H9 (cell line): ENCODE measurements at regions not wholly inside any gene's neighbourhood (a gene's known extent, or its start where the extent isn't known, plus 50 kb on each side); places are given as distances from the start of the nearest gene placed in this dataset.

ENCODE experiments used
- DNase-seq: peaks from one replicate; pipeline ENCODE4 v3.0.0-alpha.2; 2017
- H2AFZ ChIP-seq: one replicate; pipeline ENCODE4 v1.6.1; 2013; ENCODE audit warnings: mild to moderate bottlenecking, low read length, control low read depth, moderate library complexity
- H2AK5ac ChIP-seq: 2 replicates; pipeline ENCODE4 v1.6.1; 2013; ENCODE audit warnings: low read length, control low read depth, mixed read lengths; ENCODE audit not compliant: insufficient read length
- H2BK120ac ChIP-seq: one replicate; pipeline ENCODE4 v1.6.1; 2013; ENCODE audit warnings: low read depth, mild to moderate bottlenecking, low read length, control low read depth, inconsistent platforms; ENCODE audit not compliant: poor library complexity, severe bottlenecking
- H2BK12ac ChIP-seq: 2 replicates; pipeline ENCODE4 v1.6.1; 2013; ENCODE audit warnings: low read length, control low read depth, mixed read lengths, low read depth; ENCODE audit not compliant: insufficient read length
- H2BK15ac ChIP-seq: 2 replicates; pipeline ENCODE4 v1.6.1; 2013; ENCODE audit warnings: low read depth, low read length, control low read depth
- H2BK20ac ChIP-seq: one replicate; pipeline ENCODE4 v1.6.1; 2013; ENCODE audit warnings: low read depth, mild to moderate bottlenecking, low read length, control low read depth, inconsistent platforms; ENCODE audit not compliant: poor library complexity, severe bottlenecking
- H2BK5ac ChIP-seq: 2 replicates; pipeline ENCODE4 v1.6.1; 2013; ENCODE audit warnings: low read length, control low read depth, mixed read lengths; ENCODE audit not compliant: insufficient read length
- H3K14ac ChIP-seq: 2 replicates; pipeline ENCODE4 v1.6.1; 2013; ENCODE audit warnings: low read length, control low read depth; ENCODE audit not compliant: insufficient read depth
- H3K18ac ChIP-seq: 2 replicates; pipeline ENCODE4 v1.6.1; 2013; ENCODE audit warnings: low read depth, mild to moderate bottlenecking, mixed read lengths, low read length, control low read depth; ENCODE audit not compliant: insufficient read length
- H3K23ac ChIP-seq: 2 replicates; pipeline ENCODE4 v1.6.1; 2013; ENCODE audit warnings: low read length, control low read depth, mixed read lengths, low read depth; ENCODE audit not compliant: insufficient read length
- H3K23me2 ChIP-seq: 2 replicates; pipeline ENCODE4 v1.6.1; 2013; ENCODE audit warnings: low read depth, mild to moderate bottlenecking, mixed read lengths, low read length, control low read depth; ENCODE audit not compliant: insufficient read length, poor library complexity, severe bottlenecking
- H3K27ac ChIP-seq: 2 replicates; pipeline ENCODE4 v1.5.1; 2013; ENCODE audit warnings: low read length, control low read depth, mixed read lengths, low read depth; ENCODE audit not compliant: insufficient read length
- H3K27me3 ChIP-seq: 2 replicates; pipeline ENCODE4 v1.6.1; 2013; ENCODE audit warnings: low read length, control low read depth, inconsistent platforms; ENCODE audit not compliant: insufficient read depth
- H3K4ac ChIP-seq: 2 replicates; pipeline ENCODE4 v1.6.1; 2013; ENCODE audit warnings: low read depth, mild to moderate bottlenecking, control low read depth, inconsistent platforms, low read length, moderate library complexity
- H3K4me1 ChIP-seq: 2 replicates; pipeline ENCODE4 v1.6.1; 2013; ENCODE audit warnings: low read length, control low read depth, inconsistent platforms; ENCODE audit not compliant: insufficient read depth
- H3K4me2 ChIP-seq: 2 replicates; pipeline ENCODE4 v1.6.1; 2013; ENCODE audit warnings: low read length, control low read depth, mixed read lengths; ENCODE audit not compliant: insufficient read length, insufficient read depth
- H3K56ac ChIP-seq: 2 replicates; pipeline ENCODE4 v1.6.1; 2013; ENCODE audit warnings: low read depth, mild to moderate bottlenecking, mixed read lengths, low read length, control low read depth; ENCODE audit not compliant: insufficient read length
- H3K79me1 ChIP-seq: 2 replicates; pipeline ENCODE4 v1.6.1; 2013; ENCODE audit warnings: low read depth, mild to moderate bottlenecking, moderate library complexity, low read length, control low read depth, inconsistent platforms; ENCODE audit not compliant: insufficient read depth, poor library complexity, severe bottlenecking
- H3K79me2 ChIP-seq: 2 replicates; pipeline ENCODE4 v1.6.1; 2013; ENCODE audit warnings: low read length, control low read depth, inconsistent platforms; ENCODE audit not compliant: insufficient read depth
- H3K9ac ChIP-seq: 2 replicates; pipeline ENCODE4 v1.6.1; 2013; ENCODE audit warnings: low read length, control low read depth, mixed read lengths; ENCODE audit not compliant: insufficient read length; ENCODE audit errors: extremely low read depth
- H3K9me3 ChIP-seq: one replicate; pipeline ENCODE4 v1.6.1; 2013; ENCODE audit warnings: low read depth, low read length, inconsistent platforms; ENCODE audit not compliant: control insufficient read depth
- H3T11ph ChIP-seq: one replicate; pipeline ENCODE4 v1.6.1; 2013; ENCODE audit warnings: mild to moderate bottlenecking, low read length, control low read depth, inconsistent platforms
- H4K20me1 ChIP-seq: one replicate; pipeline ENCODE4 v1.6.1; 2013; ENCODE audit not compliant: control insufficient read depth, insufficient read length, insufficient read depth
- H4K5ac ChIP-seq: 2 replicates; pipeline ENCODE4 v1.6.1; 2013; ENCODE audit warnings: low read depth, mild to moderate bottlenecking, mixed read lengths, low read length, control low read depth; ENCODE audit not compliant: insufficient read length
- H4K8ac ChIP-seq: replicated peaks from 2 replicates; pipeline ENCODE4 v1.6.1; 2013; ENCODE audit warnings: low read length, control low read depth, mixed read lengths, low read depth; ENCODE audit not compliant: insufficient read length
- H4K91ac ChIP-seq: 2 replicates; pipeline ENCODE4 v1.6.1; 2013; ENCODE audit warnings: low read depth, mild to moderate bottlenecking, moderate library complexity, mixed read lengths, low read length, control low read depth; ENCODE audit not compliant: insufficient read length
- H3K27ac Mint-ChIP-seq, 3 experiments: 2 replicates in 2 of 3; 3 replicates in 1 of 3; pipeline ENCODE4 v1.8.0; 2020 to 2021; ENCODE audit warnings: mixed read lengths in 3 of 3, mild to moderate bottlenecking in 1 of 3, moderate library complexity in 1 of 3
- H3K27me3 Mint-ChIP-seq: 2 replicates; pipeline ENCODE4 v1.8.0; 2021; ENCODE audit warnings: low read depth, mild to moderate bottlenecking, moderate library complexity, mixed read lengths
- H3K36me3 Mint-ChIP-seq, 3 experiments: 2 replicates in 2 of 3; 3 replicates in 1 of 3; pipeline ENCODE4 v1.8.0; 2020 to 2021; ENCODE audit warnings: low read depth in 3 of 3, mixed read lengths in 3 of 3; ENCODE audit not compliant: insufficient read depth in 1 of 3
- H3K4me1 Mint-ChIP-seq, 2 experiments: 2 replicates each; pipeline ENCODE4 v1.8.0; 2020; ENCODE audit warnings: mixed read lengths in 2 of 2
- H3K4me3 Mint-ChIP-seq, 2 experiments: 2 replicates in 1 of 2; 3 replicates in 1 of 2; pipeline ENCODE4 v1.8.0; 2020 to 2021; ENCODE audit warnings: mild to moderate bottlenecking in 2 of 2, mixed read lengths in 2 of 2, moderate library complexity in 1 of 2
- H3K9me3 Mint-ChIP-seq, 2 experiments: 2 replicates in 1 of 2; 3 replicates in 1 of 2; pipeline ENCODE4 v1.8.0; 2020; ENCODE audit warnings: mild to moderate bottlenecking in 2 of 2, mixed read lengths in 2 of 2, moderate library complexity in 1 of 2
- WGBS: extraction: QIAGEN DNeasy Blood & Tissue Kit; methylation state at CpG from one replicate; pipeline ENCODE4 v1.1.7; 2013; ENCODE audit warnings: missing lambda C conversion rate, low lambda C conversion rate, mixed read lengths; ENCODE audit not compliant: insufficient read length; ENCODE audit errors: extremely low coverage; 5-methylcytosine and 5-hydroxymethylcytosine counted together
- TF ChIP-seq, protein P1 (sequence below): fragments of 200-600 bp; sonication (generic); conservative IDR thresholded peaks from 3 replicates; pipeline ENCODE4 v1.8.0; 2021; ENCODE audit warnings: antibody characterized with exemption, mild to moderate bottlenecking

DNA sequence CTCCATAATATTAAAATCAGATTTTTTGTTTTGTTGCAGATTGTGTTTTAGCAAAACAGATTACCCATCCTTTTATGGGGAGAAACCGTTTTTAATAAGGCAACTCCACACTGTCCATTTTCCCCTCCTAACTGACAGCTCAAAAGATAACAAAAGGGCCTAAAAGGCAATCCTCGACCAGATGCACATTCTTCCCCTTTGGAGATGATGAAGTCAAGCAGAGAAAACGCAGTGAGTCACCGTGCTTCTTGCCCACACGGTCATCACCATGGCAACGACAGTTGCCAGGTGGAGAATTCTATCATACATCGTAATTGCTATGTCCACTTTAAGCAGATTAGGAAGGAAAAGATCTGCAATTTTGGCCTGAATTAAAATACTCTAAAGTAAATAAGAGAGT is 96.4 kb downstream of the DIRAS2 start:
- Histone ChIP-seq H3K27ac (no peak overlapping the region), H4K91ac (no peak overlapping the region), H2BK15ac (no peak overlapping the region), H4K8ac (no peak overlapping the region), H2AK5ac (no peak overlapping the region), H3K79me1 (no peaks in the 10 kb centered on the region), H2AFZ (no peak overlapping the region), H3K9me3 (no peaks in the 10 kb centered on the region), H3K18ac (no peak overlapping the region), H4K5ac (no peak overlapping the region), H2BK12ac (no peak overlapping the region), H2BK20ac (no peak overlapping the region), H3K23ac (no peak overlapping the region), H2BK5ac (no peak overlapping the region), H2BK120ac (no peak overlapping the region), H3K27me3 (no peaks in the 10 kb centered on the region), H3K14ac (no peak overlapping the region), H3K79me2 (no peaks in the 10 kb centered on the region), H3K4me1 (no peaks in the 10 kb centered on the region), H3K4me2 (no peak overlapping the region), H3T11ph (no peak overlapping the region), H3K23me2 (no peaks in the 10 kb centered on the region), H3K9ac (no peak overlapping the region), H3K4ac (no peak overlapping the region), H3K56ac (no peak overlapping the region), H4K20me1 (no peaks in the 10 kb centered on the region)
- Mint-ChIP-seq H3K4me1 (peaks cover 0 to 3% of the 10 kb centered on the region in 2 experiments; a peak in 2 of 4 replicates), H3K36me3 (peaks cover 0 to 18% (median 6%) of the 10 kb centered on the region in 3 experiments; a peak in 2 of 7 replicates), H3K27ac (no peak overlapping the region), H3K4me3 (no peak overlapping the region), H3K9me3 (peaks cover 13 to 19% of the 10 kb centered on the region in 2 experiments), H3K27me3 (no peaks in the 10 kb centered on the region)
- TF ChIP-seq, protein P1, sequence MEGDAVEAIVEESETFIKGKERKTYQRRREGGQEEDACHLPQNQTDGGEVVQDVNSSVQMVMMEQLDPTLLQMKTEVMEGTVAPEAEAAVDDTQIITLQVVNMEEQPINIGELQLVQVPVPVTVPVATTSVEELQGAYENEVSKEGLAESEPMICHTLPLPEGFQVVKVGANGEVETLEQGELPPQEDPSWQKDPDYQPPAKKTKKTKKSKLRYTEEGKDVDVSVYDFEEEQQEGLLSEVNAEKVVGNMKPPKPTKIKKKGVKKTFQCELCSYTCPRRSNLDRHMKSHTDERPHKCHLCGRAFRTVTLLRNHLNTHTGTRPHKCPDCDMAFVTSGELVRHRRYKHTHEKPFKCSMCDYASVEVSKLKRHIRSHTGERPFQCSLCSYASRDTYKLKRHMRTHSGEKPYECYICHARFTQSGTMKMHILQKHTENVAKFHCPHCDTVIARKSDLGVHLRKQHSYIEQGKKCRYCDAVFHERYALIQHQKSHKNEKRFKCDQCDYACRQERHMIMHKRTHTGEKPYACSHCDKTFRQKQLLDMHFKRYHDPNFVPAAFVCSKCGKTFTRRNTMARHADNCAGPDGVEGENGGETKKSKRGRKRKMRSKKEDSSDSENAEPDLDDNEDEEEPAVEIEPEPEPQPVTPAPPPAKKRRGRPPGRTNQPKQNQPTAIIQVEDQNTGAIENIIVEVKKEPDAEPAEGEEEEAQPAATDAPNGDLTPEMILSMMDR: no peak
- no CpG with 5 or more reads among the region's 7 CpGs for WGBS
- no peak for DNase-seq
